ENCODE measurements at regions not wholly inside any gene's neighbourhood (a gene's known extent, or its start where the extent isn't known, plus 50 kb on each side); places are given as distances from the start of the nearest gene placed in this dataset.

GRCh38 chr15:80323285-80323684 is 71.3 kb upstream of the CTXND1 start:
- TF ChIP-seq CTCF (IDR thresholded peaks at IDR 0.05) (peak; percentile 33; the same call in 1 of the 2 replicates), POLR2AphosphoS5 (IDR thresholded peaks at IDR 0.05; ENCODE audit: low read depth, low read length) (no peak), REST (IDR thresholded peaks at IDR 0.05; ENCODE audit: insufficient read depth in 1 of 2, low read depth in 2 of 2, low read length in 1 of 2) (no peak), TCF7L2 (IDR thresholded peaks at IDR 0.05; ENCODE audit: low read depth, low read length) (no peak), SIN3A (IDR thresholded peaks at IDR 0.05; ENCODE audit: borderline replicate concordance, insufficient read depth, low read depth, low read length) (no peak)

Measured in Panc1 (cell line).